KOPT-K1 (cell line): ENCODE measurements at regions not wholly inside any gene's neighbourhood (a gene's known extent, or its start where the extent isn't known, plus 50 kb on each side); places are given as distances from the start of the nearest gene placed in this dataset.
A peak's percentile ranks its signal among the peaks of the same experiment; 100 is the strongest.
"Not testable (repeated sequence)": the region's sequence is repeated elsewhere in the genome, so short reads cannot be mapped to it uniquely, and the experiment has no call there.

Experiments
- H3K27ac ChIP-seq: fragments of 200-600 bp; sonication (generic); 2 replicates; pipeline ENCODE4 v1.5.1; 2016; ENCODE audit warnings: antibody characterized with exemption, mild to moderate bottlenecking, low read depth, low read length; ENCODE audit not compliant: poor library complexity, severe bottlenecking
- H3K36me3 ChIP-seq: fragments of 200-600 bp; sonication (generic); 2 replicates; pipeline ENCODE4 v1.5.1; 2017; ENCODE audit warnings: antibody characterized with exemption, mild to moderate bottlenecking, low read length, moderate library complexity; ENCODE audit not compliant: insufficient read depth
- H3K9me3 ChIP-seq: fragments of 200-600 bp; sonication (generic); 2 replicates; pipeline ENCODE4 v1.5.1; 2017; ENCODE audit warnings: antibody characterized with exemption, low read length, mild to moderate bottlenecking; ENCODE audit not compliant: insufficient read depth, poor library complexity, severe bottlenecking

GRCh38 chr2:111439237-111439636 lies 318.5 kb downstream of the BCL2L11 start:
- H3K36me3 ChIP-seq, H3K9me3 ChIP-seq: not testable (repeated sequence)
- peak overlapping the region; percentile 9 for H3K27ac ChIP-seq

GRCh38 chr2:111441614-111442013 lies 320.9 kb downstream of the BCL2L11 start:
- H3K36me3 ChIP-seq, H3K27ac ChIP-seq, H3K9me3 ChIP-seq: not testable (repeated sequence)

GRCh38 chr2:111442767-111443454 lies 322.2 kb downstream of the BCL2L11 start:
- not testable (repeated sequence) for H3K36me3 ChIP-seq, H3K9me3 ChIP-seq, H3K27ac ChIP-seq

GRCh38 chr2:111444516-111444915 lies 323.8 kb downstream of the BCL2L11 start:
- not testable (repeated sequence) for H3K27ac ChIP-seq, H3K36me3 ChIP-seq, H3K9me3 ChIP-seq

- H3K9me3 ChIP-seq, H3K36me3 ChIP-seq, H3K27ac ChIP-seq: not testable (repeated sequence)
Measured at GRCh38 chr2:111445191-111445929, 324.6 kb downstream of the BCL2L11 start.

- H3K9me3 ChIP-seq, H3K36me3 ChIP-seq, H3K27ac ChIP-seq: not testable (repeated sequence)
Measured at GRCh38 chr2:111445941-111446340, 325.2 kb downstream of the BCL2L11 start.

GRCh38 chr2:111447482-111447881 lies 326.8 kb downstream of the BCL2L11 start:
- not testable (repeated sequence) for H3K36me3 ChIP-seq, H3K9me3 ChIP-seq, H3K27ac ChIP-seq

- H3K9me3 ChIP-seq, H3K36me3 ChIP-seq, H3K27ac ChIP-seq: not testable (repeated sequence)
Measured at GRCh38 chr2:111448796-111449195, 328.1 kb downstream of the BCL2L11 start.

- H3K9me3 ChIP-seq, H3K36me3 ChIP-seq, H3K27ac ChIP-seq: not testable (repeated sequence)
Measured at GRCh38 chr2:111450526-111450925, 329.8 kb downstream of the BCL2L11 start.

- H3K9me3 ChIP-seq, H3K27ac ChIP-seq, H3K36me3 ChIP-seq: not testable (repeated sequence)
Measured at GRCh38 chr2:111451692-111452199, 331.0 kb downstream of the BCL2L11 start.

- not testable (repeated sequence) for H3K27ac ChIP-seq, H3K36me3 ChIP-seq, H3K9me3 ChIP-seq
Measured at GRCh38 chr2:111452208-111452607, 331.5 kb downstream of the BCL2L11 start.

- H3K9me3 ChIP-seq, H3K36me3 ChIP-seq, H3K27ac ChIP-seq: not testable (repeated sequence)
Measured at GRCh38 chr2:111453308-111453707, 332.6 kb downstream of the BCL2L11 start.

GRCh38 chr2:111453816-111454215 lies 333.1 kb downstream of the BCL2L11 start:
- not testable (repeated sequence) for H3K27ac ChIP-seq, H3K9me3 ChIP-seq, H3K36me3 ChIP-seq

GRCh38 chr2:111454404-111454803 lies 333.7 kb downstream of the BCL2L11 start:
- not testable (repeated sequence) for H3K36me3 ChIP-seq, H3K9me3 ChIP-seq, H3K27ac ChIP-seq

GRCh38 chr2:111455016-111456015 lies 334.6 kb downstream of the BCL2L11 start:
- not testable (repeated sequence) for H3K27ac ChIP-seq, H3K36me3 ChIP-seq

More at GRCh38 chr2:111455016-111456015, 334.6 kb downstream of the BCL2L11 start:
- H3K9me3 ChIP-seq: not testable (repeated sequence)
